HG02981 (cell line): ENCODE measurements at regions not wholly inside any gene's neighbourhood (a gene's known extent, or its start where the extent isn't known, plus 50 kb on each side); places are given as distances from the start of the nearest gene placed in this dataset.
"Not testable (repeated sequence)": the region's sequence is repeated elsewhere in the genome, so short reads cannot be mapped to it uniquely, and the experiment has no call there.

Source experiments
- ATAC-seq: cut with Tn5 transposase; IDR thresholded peaks from one replicate; pipeline ENCODE4 v1.9.1; 2021; ENCODE audit warnings: mild to moderate bottlenecking, moderate library complexity; ENCODE audit not compliant: unreplicated experiment

GRCh38 chr1:166763318-166763717 lies 76.0 kb upstream of the POGK start:
- no peak for ATAC-seq

GRCh38 chr1:166766942-166767341 lies 72.3 kb upstream of the POGK start:
- no peak for ATAC-seq

- not testable (repeated sequence) for ATAC-seq
Observed at GRCh38 chr1:166784646-166785045, 54.6 kb upstream of the POGK start.

- ATAC-seq: no peak
Observed at GRCh38 chr1:166785987-166786386, 53.3 kb upstream of the POGK start.

GRCh38 chr1:166789286-166789685 lies 50.0 kb upstream of the POGK start:
- no peak for ATAC-seq
